ENCODE measurements at regions not wholly inside any gene's neighbourhood (a gene's known extent, or its start where the extent isn't known, plus 50 kb on each side); places are given as distances from the start of the nearest gene placed in this dataset.

DNA sequence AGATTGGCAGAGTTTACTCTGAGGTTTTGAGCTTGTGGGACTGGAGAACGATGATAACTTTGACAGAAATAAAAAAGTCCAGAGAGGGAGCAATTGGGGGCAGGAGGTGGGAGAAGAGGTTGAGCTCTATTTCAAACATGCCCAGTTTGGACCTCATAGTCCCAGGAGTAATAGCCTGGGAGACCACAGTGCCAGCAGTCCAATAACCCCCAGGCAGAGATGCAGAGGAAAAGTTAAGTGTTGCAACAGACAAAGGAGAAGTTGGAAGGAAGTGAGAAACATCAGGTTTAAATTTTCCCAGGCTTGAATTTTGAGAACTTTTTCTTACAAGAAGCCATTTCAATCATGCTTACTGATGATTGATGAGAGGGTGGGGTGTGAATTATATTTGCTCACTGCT, 117.0 kb upstream of the GHR start:
- TF ChIP-seq, protein P1, sequence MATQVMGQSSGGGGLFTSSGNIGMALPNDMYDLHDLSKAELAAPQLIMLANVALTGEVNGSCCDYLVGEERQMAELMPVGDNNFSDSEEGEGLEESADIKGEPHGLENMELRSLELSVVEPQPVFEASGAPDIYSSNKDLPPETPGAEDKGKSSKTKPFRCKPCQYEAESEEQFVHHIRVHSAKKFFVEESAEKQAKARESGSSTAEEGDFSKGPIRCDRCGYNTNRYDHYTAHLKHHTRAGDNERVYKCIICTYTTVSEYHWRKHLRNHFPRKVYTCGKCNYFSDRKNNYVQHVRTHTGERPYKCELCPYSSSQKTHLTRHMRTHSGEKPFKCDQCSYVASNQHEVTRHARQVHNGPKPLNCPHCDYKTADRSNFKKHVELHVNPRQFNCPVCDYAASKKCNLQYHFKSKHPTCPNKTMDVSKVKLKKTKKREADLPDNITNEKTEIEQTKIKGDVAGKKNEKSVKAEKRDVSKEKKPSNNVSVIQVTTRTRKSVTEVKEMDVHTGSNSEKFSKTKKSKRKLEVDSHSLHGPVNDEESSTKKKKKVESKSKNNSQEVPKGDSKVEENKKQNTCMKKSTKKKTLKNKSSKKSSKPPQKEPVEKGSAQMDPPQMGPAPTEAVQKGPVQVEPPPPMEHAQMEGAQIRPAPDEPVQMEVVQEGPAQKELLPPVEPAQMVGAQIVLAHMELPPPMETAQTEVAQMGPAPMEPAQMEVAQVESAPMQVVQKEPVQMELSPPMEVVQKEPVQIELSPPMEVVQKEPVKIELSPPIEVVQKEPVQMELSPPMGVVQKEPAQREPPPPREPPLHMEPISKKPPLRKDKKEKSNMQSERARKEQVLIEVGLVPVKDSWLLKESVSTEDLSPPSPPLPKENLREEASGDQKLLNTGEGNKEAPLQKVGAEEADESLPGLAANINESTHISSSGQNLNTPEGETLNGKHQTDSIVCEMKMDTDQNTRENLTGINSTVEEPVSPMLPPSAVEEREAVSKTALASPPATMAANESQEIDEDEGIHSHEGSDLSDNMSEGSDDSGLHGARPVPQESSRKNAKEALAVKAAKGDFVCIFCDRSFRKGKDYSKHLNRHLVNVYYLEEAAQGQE (IDR thresholded peaks at IDR 0.05; ENCODE audit: low read depth) = no peak
- TF ChIP-seq, protein P2, sequence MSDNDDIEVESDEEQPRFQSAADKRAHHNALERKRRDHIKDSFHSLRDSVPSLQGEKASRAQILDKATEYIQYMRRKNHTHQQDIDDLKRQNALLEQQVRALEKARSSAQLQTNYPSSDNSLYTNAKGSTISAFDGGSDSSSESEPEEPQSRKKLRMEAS (IDR thresholded peaks at IDR 0.05) = no peak
- TF ChIP-seq, protein P3, sequence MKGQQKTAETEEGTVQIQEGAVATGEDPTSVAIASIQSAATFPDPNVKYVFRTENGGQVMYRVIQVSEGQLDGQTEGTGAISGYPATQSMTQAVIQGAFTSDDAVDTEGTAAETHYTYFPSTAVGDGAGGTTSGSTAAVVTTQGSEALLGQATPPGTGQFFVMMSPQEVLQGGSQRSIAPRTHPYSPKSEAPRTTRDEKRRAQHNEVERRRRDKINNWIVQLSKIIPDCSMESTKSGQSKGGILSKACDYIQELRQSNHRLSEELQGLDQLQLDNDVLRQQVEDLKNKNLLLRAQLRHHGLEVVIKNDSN (IDR thresholded peaks at IDR 0.05) = no peak
- TF ChIP-seq RAD21 (IDR thresholded peaks at IDR 0.05; ENCODE audit: low read depth) (no peak), CEBPB (IDR thresholded peaks at IDR 0.05) (no peak), TCF12 (IDR thresholded peaks at IDR 0.05; ENCODE audit: low read depth) (no peak), EP300 (IDR thresholded peaks at IDR 0.05; ENCODE audit: borderline replicate concordance) (no peak), TAF1 (IDR thresholded peaks at IDR 0.05; ENCODE audit: low read depth) (no peak), FOXM1 (IDR thresholded peaks at IDR 0.05; ENCODE audit: borderline replicate concordance, low read depth) (no peak), CREB1 (IDR thresholded peaks at IDR 0.05; ENCODE audit: low read depth) (no peak), EGR1 (IDR thresholded peaks at IDR 0.05) (no peak)

All from Ishikawa (cell line).